AG10803 (cell line): ENCODE measurements at regions not wholly inside any gene's neighbourhood (a gene's known extent, or its start where the extent isn't known, plus 50 kb on each side); places are given as distances from the start of the nearest gene placed in this dataset.

Experiments used
- DNase-seq: peaks from one replicate; pipeline ENCODE4 v3.0.0; 2010; ENCODE audit warnings: low read depth
- H3K4me3 ChIP-seq: 2 replicates; pipeline ENCODE4 v1.5.1; 2011; ENCODE audit warnings: mild to moderate bottlenecking, low read length, control low read depth
- CTCF ChIP-seq: conservative IDR thresholded peaks from 2 replicates; pipeline ENCODE4 v1.5.1; 2011; ENCODE audit warnings: mild to moderate bottlenecking, low read length, control low read depth, inconsistent platforms

GRCh38 chr5:155768332-155768731 is 558.6 kb upstream of the SGCD start:
- H3K4me3 ChIP-seq = no peak overlapping the region
- no peak for TF ChIP-seq CTCF
- no peak for DNase-seq

- no peak overlapping the region for H3K4me3 ChIP-seq
- no peak for TF ChIP-seq CTCF
- no peak for DNase-seq
Observed at GRCh38 chr5:155772009-155772662, 554.8 kb upstream of the SGCD start.

- TF ChIP-seq CTCF = no peak
- no peak overlapping the region for H3K4me3 ChIP-seq
- DNase-seq = no peak
Observed at GRCh38 chr5:155773680-155774079, 553.3 kb upstream of the SGCD start.

- DNase-seq = no peak
- TF ChIP-seq CTCF = no peak
- no peak overlapping the region for H3K4me3 ChIP-seq
Observed at GRCh38 chr5:155780260-155780659, 546.7 kb upstream of the SGCD start.

GRCh38 chr5:155783246-155783645 is 543.7 kb upstream of the SGCD start:
- TF ChIP-seq CTCF = no peak
- peak; percentile 42 for DNase-seq
- H3K4me3 ChIP-seq = no peak overlapping the region

- TF ChIP-seq CTCF = no peak
- H3K4me3 ChIP-seq = no peak overlapping the region
- DNase-seq = no peak
Observed at GRCh38 chr5:155783791-155784190, 543.2 kb upstream of the SGCD start.

GRCh38 chr5:155786108-155786507 is 540.9 kb upstream of the SGCD start:
- TF ChIP-seq CTCF = no peak
- no peak overlapping the region for H3K4me3 ChIP-seq
- peak; percentile 65 for DNase-seq
